SHP77 treated with DMSO at 0.1 percent for 48 hours (cell line): ENCODE measurements at regions not wholly inside any gene's neighbourhood (a gene's known extent, or its start where the extent isn't known, plus 50 kb on each side); places are given as distances from the start of the nearest gene placed in this dataset.

Source experiments
- DNase-seq: peaks from one replicate; lab custom pipeline; 2025; lab: John Stamatoyannopoulos, UW

DNA sequence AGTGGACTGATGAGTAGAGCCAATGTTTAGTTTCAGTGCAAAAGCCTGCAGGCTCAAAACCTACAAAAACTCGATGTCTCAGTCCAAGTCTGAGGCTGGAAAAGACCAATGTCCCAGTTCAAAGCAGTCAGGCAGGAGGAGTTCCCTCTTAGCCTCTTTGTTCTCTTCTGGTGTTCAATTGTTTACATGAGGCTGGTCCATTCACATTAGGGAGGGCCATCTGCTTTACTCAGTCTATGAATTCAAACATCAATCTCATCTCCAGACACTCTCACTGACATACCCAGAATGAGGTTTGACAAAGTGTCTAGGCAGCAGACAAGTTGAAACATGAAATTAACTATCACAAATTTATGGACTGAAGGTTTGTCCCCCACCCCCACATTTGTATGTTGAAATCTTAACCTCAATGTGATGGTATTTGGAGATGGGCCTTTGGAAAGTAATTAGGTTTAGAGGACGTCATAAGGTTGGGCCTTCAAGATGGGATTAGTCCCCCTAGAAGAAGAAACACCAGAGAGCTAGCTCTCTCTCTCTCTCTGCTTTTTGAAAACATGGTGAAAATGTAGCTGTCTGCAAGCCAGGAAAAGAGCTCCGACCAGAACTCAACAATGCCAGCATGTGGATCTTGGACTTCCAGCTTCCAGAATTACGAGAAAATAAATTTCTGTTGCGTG lies 438.5 kb upstream of the RGMA start:
- DNase-seq: no peak

DNA sequence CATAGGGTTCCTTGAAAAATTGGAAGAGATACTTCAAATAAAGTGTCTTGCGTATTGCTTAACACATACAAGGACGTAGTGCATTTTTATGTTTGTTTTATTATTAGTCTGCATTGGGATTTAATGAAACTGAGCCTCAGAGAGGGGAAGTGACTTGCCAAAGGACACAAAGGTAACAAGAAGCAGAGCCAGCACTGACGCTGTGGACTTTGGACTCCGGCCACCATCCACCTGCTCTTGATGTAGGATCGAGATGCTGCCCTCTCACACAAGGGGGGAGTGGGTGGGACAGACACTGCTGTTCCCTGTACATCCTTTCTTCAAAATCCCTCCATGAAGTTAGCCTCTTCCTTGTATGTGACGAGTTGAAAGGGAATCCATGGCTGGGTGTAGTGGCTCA lies 435.4 kb upstream of the RGMA start:
- no peak for DNase-seq

DNA sequence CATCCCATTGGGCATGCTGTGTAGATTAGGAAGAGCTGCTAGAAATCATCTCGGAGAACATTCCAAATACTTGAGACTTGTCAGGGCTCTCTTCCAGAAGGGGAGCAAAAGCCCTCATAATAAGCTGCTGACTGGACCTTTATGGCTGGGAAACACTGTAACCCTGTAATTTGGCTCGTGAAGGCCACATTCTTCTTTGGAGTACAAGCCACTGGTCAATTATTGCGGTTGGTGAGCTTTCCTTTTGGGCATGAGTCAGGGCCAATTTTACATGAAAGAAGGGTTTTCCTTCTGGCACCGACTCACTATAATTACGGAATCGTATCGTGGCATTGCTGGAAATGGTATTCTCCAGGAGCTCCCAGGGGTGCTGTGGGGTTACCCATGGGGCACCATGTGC lies 434.5 kb upstream of the RGMA start:
- no peak for DNase-seq

DNA sequence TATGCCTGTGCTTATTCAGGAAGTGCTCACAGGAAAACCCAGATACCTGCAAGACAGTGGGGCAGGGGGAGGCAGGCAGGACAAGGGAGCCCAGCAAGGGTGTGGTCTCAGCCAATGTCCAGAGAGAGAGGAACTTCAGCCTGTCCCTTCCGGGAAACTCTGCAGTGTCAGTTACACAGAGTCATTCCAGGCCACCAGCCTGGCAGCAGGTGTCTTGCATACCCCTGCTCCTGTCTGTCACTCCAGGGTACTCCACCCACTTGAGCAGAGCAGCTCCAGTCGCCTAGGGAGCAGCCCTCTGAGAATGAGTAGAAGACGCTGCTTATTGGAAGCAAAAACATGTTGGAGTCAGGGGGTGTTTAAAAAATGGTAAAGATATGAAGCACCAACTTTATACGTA lies 431.2 kb upstream of the RGMA start:
- no peak for DNase-seq

DNA sequence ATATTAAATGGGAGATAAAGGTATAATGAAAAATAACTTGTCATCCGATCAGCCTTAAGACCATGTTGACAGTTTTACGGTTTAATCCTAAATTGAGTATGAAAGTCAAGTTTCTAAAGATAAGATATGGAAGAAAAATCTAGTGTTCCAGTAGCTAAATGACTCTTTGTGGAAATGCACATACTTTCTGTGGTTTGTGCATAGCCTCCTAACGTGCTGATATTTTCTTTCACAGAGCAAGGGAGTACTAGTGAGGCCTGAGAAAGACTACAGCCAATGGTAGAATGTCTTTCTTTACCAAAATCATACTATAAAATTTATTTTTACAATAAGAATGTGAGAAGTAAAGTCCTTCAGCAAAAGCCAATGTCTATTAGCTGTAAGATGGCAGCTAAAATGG lies 430.6 kb upstream of the RGMA start:
- no peak for DNase-seq

DNA sequence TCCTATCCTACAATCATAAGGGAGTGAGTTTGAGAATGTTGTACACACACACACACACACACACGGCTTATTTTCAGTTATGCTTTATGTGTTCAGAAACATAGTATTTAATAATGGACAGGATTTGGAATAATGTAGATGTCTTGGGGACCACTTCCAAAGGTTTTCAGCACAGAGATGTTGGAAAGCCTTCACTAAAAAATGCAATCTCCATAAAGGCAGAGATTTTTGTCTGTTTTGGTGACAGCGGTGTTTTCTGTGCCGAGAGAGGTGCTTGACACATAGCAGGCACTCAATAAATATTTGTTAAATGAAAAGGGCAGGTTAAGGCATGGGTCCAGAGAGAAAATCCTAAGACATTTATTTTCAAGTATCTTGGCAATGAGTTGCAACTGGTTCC lies 428.2 kb upstream of the RGMA start:
- no peak for DNase-seq

DNA sequence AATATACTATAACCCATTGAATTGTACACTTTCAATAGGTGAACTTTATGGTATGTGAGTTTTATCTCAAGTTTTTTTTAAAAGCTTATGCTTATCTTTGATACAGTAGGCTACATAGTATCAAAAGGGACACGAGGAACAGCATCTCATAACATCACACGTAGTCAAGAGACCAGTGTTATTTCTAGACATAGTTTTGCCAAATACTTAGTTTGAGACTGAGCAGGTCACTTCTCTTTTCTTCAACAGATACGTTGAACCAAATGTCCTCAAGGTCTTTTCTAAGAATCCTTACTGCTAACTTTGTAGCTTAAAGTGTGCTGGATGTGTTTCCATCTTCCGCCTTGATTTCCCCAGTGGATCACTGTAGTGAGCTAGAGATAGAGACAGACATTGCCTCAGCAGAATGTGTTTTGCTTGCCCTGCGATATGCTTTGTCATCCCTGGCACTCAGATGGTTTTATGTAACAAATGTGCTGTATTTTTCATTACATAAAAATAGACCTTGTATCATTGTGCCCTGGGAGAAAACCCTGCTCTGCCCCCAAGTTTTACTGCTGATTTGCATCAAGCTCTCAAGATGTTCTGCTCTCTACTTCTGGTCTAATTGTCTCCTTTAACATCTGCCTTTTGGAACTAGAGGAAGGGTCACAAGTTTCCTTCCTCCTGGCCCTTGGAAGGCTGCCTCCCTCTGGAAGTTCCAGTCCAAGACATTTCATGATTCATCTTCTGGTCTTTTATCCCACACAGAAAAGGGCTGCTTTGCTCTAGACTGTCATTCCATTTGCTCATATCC lies 426.4 kb upstream of the RGMA start:
- DNase-seq: no peak

DNA sequence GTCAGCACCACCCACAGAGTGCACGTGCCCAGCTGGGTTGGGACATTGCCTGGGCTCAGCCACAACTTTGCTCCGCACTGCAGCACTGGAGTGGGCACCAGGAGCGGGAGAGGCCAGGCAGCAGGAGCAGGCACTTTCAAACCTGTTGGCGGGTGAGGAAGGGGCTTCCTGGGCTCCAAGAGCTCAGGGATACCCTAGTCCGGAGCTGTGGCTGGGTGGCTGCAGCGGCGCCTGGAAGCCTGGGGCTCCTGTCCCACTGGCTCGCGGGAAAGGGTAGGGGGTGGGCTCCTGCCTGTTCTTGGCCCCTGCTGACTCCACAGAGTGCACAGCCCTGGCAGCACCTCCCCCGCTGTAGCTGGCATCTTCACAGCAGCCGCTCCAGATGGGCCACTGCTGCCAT lies 417.6 kb upstream of the RGMA start:
- DNase-seq: no peak

DNA sequence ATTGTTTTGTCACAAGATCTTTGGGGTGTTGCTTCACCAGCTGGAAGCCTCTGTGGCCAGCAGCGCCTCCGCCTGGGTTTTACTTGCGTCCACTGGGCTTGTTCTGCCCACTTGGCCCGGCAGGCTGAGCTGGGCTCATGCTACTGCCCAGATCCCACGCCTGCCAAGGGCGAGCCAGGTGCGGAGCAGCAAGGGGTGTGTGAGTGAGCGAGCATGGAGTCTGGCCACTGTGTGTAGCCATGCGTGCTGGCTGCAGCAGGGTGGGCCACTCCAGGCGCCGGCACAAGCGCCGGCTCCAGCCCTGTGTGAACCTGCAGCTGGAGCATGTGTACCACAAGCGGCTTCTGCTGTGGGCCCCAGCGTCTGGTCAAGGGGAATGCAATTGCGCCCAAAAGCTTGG lies 416.5 kb upstream of the RGMA start:
- no peak for DNase-seq

DNA sequence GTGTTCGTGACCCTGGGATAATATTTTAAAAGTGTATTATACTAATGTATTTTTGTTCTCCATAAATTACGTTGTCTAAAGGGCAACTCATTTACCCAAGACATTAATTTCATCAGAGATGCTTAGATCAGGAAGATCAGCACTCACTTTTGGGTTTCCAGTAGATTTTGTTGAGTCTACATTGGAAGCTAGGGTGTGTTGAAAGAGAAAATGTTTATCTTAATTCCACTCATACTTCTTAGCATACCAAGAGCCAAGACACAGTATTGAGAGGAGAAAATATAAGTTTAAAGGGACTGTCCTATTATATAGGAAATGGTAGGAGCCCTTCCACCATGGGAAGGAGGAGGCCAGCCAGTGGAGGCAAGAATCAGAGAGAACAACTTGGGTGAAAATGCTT lies 412.9 kb upstream of the RGMA start:
- no peak for DNase-seq

DNA sequence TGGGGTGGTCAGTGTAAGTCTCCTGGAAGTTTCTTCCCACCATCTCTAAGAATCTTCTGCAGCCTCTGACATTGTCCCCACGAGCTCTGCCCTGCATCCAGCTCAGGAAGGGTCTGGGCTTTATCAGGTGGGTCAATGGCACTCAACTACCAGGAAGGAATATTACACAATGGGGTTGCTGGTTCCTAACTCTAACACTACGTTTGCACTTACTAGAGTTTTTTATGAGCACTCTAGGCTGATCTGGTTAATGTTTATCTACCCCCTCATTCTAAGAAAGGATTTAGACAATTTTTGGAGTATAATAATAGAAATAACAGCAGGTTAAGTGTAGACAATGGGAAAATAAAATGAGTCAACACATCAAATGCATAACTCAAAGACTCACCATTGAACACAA lies 411.1 kb upstream of the RGMA start:
- DNase-seq: no peak

DNA sequence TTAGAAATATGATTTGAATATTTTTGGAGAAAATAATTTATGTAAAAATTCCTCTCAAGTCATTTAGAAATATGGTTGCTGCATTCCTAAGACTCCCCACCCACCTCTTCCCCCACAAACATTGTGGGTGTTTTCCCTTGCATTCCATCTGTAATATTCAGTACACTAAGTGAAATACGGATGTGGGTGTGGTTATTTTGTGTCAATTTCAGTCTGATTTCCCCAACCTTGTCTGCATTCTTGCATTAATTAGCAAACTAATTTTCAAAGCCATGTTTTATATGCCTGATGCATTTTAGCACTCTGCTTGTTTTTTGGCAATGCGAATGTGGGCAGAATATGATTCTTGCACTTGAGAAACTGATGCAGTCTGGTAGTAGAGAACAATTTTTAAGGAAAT lies 408.3 kb upstream of the RGMA start:
- no peak for DNase-seq

DNA sequence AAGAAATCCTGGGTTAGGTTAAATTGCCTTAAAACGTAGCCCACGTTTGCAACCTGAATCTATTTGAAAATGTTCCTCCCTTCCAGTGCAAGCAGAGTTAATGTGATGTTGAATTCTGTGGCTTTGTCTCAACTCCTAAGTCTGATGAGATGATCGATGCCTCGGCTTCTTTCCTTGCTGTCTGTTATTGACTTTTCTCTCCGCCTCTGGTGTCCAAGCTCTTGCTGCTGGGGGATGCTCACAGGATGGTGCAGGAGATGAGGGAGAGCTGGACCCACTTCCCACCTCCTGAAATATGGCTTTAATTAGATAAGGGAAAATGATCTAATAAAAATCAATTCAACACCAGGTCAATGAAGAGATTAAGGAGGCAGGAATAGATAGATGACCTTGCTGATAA lies 407.9 kb upstream of the RGMA start:
- DNase-seq: no peak

DNA sequence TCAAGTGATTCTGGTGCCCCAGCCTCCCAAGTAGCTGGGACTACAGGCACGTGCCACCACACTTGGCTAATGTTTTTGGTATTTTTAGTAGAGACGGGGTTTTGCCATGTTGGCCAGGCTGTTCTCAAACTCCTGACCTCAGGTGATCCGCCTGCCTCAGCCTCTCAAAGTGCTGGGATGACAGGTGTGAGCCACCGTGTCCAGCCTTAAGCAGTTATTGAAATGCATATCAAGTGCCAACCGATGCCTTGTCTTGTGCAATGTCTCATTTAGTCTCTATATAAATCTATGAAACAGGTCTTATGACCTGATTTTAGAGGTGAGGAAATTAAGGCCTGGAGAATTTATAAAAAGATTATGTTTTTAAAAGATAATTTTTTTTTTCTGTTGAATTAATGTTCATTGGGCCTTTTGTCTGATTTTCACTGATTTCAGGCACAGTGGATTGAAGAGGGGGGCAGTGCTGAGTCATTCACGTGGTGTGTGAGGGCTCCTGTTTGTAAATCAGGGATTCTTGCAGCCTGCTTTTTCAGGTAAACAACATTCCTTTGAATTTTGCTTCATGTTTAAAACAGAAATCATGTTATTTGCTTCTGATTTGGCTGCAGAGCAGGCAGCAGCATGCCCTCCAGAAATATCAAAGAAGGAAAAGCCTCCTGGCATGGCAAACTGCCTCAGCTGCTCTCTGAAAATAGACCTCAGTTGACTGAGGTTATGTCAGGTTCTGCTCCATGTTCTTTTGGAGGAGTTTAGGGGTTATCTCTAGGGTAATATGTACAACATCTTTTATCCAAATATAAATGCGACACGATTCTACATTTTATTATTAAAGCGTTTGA lies 407.0 kb upstream of the RGMA start:
- no peak for DNase-seq

DNA sequence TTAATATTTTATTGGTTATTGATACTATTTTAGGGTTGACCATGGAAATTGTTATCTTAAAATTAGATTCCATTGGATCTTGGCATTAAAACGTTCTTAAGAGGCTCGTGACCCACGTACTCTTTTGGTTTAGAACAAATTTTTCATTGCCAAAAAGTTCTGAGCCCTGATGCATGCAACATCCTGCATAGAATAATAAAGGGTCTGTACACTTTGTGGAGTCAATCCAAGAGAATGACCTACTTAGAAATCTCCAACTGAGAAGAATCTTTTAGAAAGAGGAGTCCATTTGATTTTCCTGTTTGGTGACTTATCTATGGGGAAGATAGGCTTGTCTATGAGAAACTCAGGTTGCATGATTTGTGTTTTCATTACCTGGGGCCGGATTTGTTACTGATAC lies 404.2 kb upstream of the RGMA start:
- DNase-seq: no peak

DNA sequence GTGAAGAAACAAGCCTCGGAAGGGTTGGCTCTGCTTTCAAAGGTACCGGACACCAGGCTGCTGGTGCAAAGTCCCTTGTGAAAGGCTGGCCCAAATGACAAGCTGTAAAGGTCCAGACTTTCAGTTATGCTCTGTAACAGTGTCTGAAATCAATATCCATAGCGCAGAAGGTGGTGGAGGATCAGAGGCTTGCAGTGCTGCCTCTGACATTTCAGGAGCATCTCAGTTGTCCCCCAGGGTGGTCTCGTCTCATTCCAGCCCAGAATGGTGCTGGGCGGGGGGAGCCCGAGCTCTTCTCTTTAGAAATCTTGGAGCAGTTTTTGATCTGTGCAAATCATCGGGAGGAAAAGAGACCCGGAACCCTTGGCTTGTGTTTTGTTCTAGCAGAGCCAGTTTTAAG lies 402.3 kb upstream of the RGMA start:
- DNase-seq: no peak

DNA sequence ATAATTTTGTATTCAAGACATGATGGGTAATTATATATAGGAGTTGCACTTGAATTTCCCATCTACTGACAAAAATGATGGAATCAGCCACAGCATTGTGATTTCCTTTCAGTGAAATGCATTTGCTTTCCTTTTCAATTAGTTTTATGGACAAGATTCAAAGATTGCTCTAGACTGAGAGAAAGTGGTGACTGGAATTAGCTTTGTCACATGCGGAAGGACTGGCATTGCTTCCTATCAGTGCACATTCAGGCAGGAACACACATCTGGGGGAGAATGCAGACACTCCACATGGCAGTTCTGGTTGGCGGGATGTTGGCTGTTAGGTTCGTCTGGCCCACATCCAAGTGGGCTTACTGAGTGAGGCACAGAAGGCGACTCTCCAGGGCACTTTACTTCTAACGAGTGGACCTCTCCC lies 399.3 kb upstream of the RGMA start:
- DNase-seq: no peak

DNA sequence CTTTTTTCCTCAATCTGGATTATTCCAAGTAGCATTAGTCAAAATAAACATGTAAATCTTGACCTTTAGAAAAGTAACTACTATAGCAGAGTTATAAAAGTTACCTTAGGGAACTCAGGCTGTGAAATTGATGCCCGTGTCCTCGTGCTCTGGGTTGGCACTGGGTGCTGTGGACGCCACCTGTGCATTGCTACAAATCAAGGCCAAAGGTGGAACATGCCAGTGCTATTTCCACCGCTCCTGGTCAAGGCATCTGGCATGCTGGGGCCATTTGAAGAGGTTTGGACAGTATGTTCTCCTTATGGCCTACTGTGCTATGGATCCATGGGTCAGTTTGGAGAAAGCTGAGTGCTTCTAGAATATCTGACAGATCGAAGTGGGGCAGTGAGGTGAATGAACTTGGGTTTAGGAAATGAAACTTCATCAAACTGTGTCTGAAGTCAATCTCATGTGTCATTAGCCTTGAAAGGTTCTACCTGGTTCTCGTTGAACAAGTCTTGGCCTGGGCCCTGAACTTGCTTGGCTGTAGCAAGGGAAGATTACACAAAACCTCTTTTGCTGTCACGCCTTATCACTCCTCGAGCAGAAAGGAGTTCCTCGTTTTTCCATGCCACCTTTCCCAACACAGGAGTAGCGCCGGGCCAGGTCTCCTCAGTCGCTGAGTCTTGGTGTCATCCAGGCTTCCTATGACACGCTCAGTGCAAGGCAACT lies 397.6 kb upstream of the RGMA start:
- DNase-seq: no peak

DNA sequence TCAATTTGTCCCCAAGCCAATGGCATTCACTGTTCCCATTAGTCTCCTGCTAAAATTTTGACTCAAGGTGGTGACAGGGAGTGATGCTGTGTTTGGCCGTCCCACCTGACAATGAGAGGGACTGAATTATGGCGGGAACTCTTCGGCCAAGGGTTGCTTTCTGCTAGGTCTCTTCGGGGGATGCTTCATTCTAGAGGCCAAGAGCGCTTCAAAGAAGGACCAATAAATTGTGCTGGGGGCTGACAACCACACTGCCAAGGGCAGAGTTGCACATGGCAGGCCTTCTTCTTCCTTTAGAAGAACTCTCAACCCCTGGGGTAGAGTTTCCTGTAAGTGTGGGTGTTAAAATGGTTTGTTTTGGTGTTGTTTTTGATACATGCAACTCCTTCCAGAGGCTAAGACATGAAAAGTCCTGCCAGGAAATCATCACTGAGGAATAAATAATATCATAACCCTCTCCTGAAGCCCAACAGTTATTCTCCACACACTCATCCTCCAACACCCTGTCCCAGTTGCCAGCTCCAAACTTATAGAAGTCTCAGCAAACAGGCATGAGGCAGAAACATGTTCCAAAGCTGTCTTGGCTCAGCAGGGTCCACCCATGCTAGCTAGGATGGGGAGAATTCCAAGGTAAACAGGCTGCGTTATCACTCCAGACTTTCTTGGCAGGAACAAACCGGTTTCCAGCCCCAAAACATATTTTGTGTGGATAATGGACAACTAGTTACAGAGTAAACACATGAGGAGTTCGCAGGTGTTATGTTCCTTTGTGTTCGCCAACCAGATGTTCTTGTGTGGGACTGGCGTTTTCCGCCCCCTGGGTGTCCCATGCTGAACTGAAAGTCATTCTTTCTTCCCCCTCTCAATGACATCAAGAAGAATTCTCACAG lies 396.7 kb upstream of the RGMA start:
- DNase-seq: no peak

DNA sequence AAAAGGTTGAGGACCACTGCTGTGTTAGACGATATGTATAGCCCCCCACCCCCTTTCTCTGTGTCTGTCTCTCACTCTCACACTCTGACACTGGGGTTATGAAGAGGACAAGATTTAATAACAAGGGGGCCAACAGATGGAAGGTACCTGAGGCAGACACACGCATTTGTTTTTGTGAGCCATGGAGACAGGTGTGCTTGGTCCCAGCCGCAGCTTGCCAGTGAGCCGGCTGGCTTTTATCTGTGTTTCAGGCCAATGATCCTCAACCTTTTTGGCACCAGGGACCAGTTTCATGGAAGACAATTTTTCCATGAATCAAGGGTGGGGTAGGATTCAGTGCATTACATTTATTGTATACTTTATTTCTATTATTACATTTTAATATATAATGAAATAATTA lies 394.9 kb upstream of the RGMA start:
- no peak for DNase-seq

DNA sequence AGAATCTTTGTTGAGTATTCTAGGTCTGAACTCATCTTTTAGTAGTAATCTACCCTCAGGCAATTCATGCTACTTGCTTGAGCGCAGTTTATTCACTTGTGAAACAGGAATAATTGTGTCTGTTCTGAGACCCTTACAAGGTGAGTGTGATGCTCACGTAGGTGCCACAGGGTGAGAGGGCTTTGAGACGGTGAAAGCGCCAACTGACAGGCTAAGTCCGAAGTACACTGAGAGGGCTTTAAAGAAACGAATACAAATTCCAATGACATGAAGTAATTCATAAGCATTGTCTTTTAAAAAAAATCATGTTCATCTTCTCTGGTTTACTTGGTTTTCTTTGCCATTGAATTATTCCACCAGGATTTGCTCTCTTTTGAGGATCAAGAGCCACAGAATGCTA lies 393.7 kb upstream of the RGMA start:
- no peak for DNase-seq
